ENCODE measurements at regions not wholly inside any gene's neighbourhood (a gene's known extent, or its start where the extent isn't known, plus 50 kb on each side); places are given as distances from the start of the nearest gene placed in this dataset.

- Mint-ChIP-seq H3K9me3 (peaks cover 2% of the 10 kb centered on the region), H3K36me3 (ENCODE audit: low read depth) (no peaks in the 10 kb centered on the region), H3K4me1 (ENCODE audit: low read depth) (no peaks in the 10 kb centered on the region), H3K4me3 (no peak overlapping the region), H3K27ac (no peak overlapping the region), H3K27me3 (no peaks in the 10 kb centered on the region)
- intact Hi-C loops (cut with DNase I, micrococcal nuclease), result no loop called here
- DNase-seq (no peak), ATAC-seq (ENCODE audit: poor library complexity) (no peak)
- Histone ChIP-seq H3K9me3 (ENCODE audit: control insufficient read depth in 1 of 2, insufficient read depth in 1 of 2, low read length in 2 of 2) (no peaks in the 10 kb centered on the region), H3K4me1 (ENCODE audit: insufficient read depth, low read length) (no peaks in the 10 kb centered on the region), H3K4me3 (ENCODE audit: low read length) (no peak overlapping the region), H3K36me3 (ENCODE audit: insufficient read depth, low read length) (no peaks in the 10 kb centered on the region), H3K27me3 (ENCODE audit: control insufficient read depth in 1 of 2, insufficient read depth in 2 of 2, low read length in 2 of 2) (no peaks in the 10 kb centered on the region), H3K27ac (ENCODE audit: low read depth in 1 of 2, low read length in 2 of 2) (no peak overlapping the region)
- ChIA-PET POLR2A (no interaction called here), CTCF (no interaction called here)
- no peak for TF ChIP-seq CTCF (IDR thresholded peaks at IDR 0.05)
Observed at GRCh38 chr1:187445066-187445465, 616.3 kb downstream of the PLA2G4A start.

- H3K4me1 ChIP-seq (ENCODE audit: insufficient read depth, low read length), result no peaks in the 10 kb centered on the region
- ATAC-seq (ENCODE audit: poor library complexity), result no peak
- DNase-seq, result no peak
- no peaks in the 10 kb centered on the region for H3K27me3 ChIP-seq (ENCODE audit: control insufficient read depth in 1 of 2, insufficient read depth in 2 of 2, low read length in 2 of 2)
- H3K4me3 ChIP-seq (ENCODE audit: low read length), result no peak overlapping the region
- Mint-ChIP-seq H3K9me3 (peaks cover 2% of the 10 kb centered on the region), H3K4me3 (no peak overlapping the region), H3K4me1 (ENCODE audit: low read depth) (no peaks in the 10 kb centered on the region), H3K27me3 (no peaks in the 10 kb centered on the region), H3K27ac (no peak overlapping the region), H3K36me3 (ENCODE audit: low read depth) (no peaks in the 10 kb centered on the region)
- ChIA-PET POLR2A (no interaction called here), CTCF (no interaction called here)
- H3K9me3 ChIP-seq (ENCODE audit: control insufficient read depth in 1 of 2, insufficient read depth in 1 of 2, low read length in 2 of 2), result no peaks in the 10 kb centered on the region
- H3K27ac ChIP-seq (ENCODE audit: low read depth in 1 of 2, low read length in 2 of 2), result no peak overlapping the region
- intact Hi-C loops (cut with DNase I, micrococcal nuclease), result no loop called here
- TF ChIP-seq CTCF (IDR thresholded peaks at IDR 0.05), result no peak
- no peaks in the 10 kb centered on the region for H3K36me3 ChIP-seq (ENCODE audit: insufficient read depth, low read length)
Observed at GRCh38 chr1:187451238-187451637, 622.5 kb downstream of the PLA2G4A start.

DNA sequence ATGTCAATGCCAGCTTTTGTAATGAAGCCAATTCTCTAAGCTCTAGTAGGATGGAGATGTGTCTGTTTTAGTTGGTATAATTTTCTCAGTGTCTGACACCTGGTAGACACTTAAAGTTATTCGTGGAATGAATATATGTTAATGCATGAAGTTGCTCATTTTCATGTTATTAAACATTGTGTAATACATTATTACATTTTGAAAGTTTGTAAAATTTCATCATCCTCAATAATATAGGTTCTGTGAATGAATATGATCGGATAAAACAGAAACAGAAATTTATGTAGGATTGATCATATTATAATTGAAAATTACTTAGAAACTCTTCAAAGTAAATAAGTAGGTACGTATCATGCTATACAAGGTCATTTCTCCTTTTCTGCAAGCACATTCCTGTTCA, 625.3 kb downstream of the PLA2G4A start:
- no peaks in the 10 kb centered on the region for H3K4me1 Mint-ChIP-seq (ENCODE audit: low read depth)
- ATAC-seq (ENCODE audit: poor library complexity) (no peak), DNase-seq (no peak)
- H3K27ac Mint-ChIP-seq, result no peak overlapping the region
- no peak for TF ChIP-seq CTCF (IDR thresholded peaks at IDR 0.05)
- Histone ChIP-seq H3K4me1 (ENCODE audit: insufficient read depth, low read length) (no peaks in the 10 kb centered on the region), H3K9me3 (ENCODE audit: control insufficient read depth in 1 of 2, insufficient read depth in 1 of 2, low read length in 2 of 2) (no peaks in the 10 kb centered on the region), H3K36me3 (ENCODE audit: insufficient read depth, low read length) (no peaks in the 10 kb centered on the region), H3K4me3 (ENCODE audit: low read length) (no peak overlapping the region), H3K27me3 (ENCODE audit: control insufficient read depth in 1 of 2, insufficient read depth in 2 of 2, low read length in 2 of 2) (no peaks in the 10 kb centered on the region), H3K27ac (ENCODE audit: low read depth in 1 of 2, low read length in 2 of 2) (no peak overlapping the region)
- H3K36me3 Mint-ChIP-seq (ENCODE audit: low read depth), result no peaks in the 10 kb centered on the region
- intact Hi-C loops (cut with DNase I, micrococcal nuclease), result no loop called here
- ChIA-PET CTCF (no interaction called here), POLR2A (no interaction called here)
- no peak overlapping the region for H3K4me3 Mint-ChIP-seq
- peaks cover 2% of the 10 kb centered on the region for H3K9me3 Mint-ChIP-seq
- no peaks in the 10 kb centered on the region for H3K27me3 Mint-ChIP-seq
